Cardiac fibroblast (primary cell): ENCODE measurements at regions not wholly inside any gene's neighbourhood (a gene's known extent, or its start where the extent isn't known, plus 50 kb on each side); places are given as distances from the start of the nearest gene placed in this dataset.

Source experiments
- DNase-seq, 2 donors: peaks; one replicate each; pipeline versions ENCODE4 v3.0.0 to v3.0.0-alpha.2; 2010; ENCODE audit warnings: low read depth in 2 of 2
- H3K4me3 ChIP-seq, 2 donors: replicated peaks in 1 of 2; 1 replicate in 1 of 2; 2 replicates in 1 of 2; pipeline ENCODE4 v1.5.1; 2011; ENCODE audit warnings: low read depth in 2 of 2, low read length in 2 of 2, mild to moderate bottlenecking in 2 of 2, moderate library complexity in 1 of 2
- TF ChIP-seq, protein P1 (sequence below): IDR thresholded peaks from one replicate; pipeline ENCODE4 v1.5.1; 2011; ENCODE audit warnings: low read depth, mild to moderate bottlenecking, low read length, inconsistent platforms

DNA sequence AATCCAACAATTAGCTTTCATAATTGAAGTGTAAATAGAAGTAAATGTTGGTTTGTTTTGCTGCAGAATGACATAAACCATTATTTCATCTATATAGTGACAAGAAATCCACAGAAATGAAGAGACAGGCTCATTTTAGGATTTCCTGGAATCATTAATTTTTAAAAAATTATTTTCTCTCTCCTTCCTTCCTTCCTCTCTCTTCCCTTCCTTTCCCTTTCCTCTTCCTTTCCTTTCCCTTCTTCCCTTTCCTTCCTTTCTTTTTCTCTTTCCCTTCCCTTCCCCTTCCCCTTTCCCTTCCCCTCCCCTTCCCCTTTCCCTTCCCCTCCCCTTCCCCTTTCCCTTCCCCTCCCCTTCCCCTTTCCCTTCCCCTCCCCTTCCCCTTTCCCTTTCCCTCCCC lies 51.2 kb upstream of the KMT2C start:
- DNase-seq, result no peak
- H3K4me3 ChIP-seq, result no peak overlapping the region
- TF ChIP-seq, protein P1, sequence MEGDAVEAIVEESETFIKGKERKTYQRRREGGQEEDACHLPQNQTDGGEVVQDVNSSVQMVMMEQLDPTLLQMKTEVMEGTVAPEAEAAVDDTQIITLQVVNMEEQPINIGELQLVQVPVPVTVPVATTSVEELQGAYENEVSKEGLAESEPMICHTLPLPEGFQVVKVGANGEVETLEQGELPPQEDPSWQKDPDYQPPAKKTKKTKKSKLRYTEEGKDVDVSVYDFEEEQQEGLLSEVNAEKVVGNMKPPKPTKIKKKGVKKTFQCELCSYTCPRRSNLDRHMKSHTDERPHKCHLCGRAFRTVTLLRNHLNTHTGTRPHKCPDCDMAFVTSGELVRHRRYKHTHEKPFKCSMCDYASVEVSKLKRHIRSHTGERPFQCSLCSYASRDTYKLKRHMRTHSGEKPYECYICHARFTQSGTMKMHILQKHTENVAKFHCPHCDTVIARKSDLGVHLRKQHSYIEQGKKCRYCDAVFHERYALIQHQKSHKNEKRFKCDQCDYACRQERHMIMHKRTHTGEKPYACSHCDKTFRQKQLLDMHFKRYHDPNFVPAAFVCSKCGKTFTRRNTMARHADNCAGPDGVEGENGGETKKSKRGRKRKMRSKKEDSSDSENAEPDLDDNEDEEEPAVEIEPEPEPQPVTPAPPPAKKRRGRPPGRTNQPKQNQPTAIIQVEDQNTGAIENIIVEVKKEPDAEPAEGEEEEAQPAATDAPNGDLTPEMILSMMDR, result no peak

DNA sequence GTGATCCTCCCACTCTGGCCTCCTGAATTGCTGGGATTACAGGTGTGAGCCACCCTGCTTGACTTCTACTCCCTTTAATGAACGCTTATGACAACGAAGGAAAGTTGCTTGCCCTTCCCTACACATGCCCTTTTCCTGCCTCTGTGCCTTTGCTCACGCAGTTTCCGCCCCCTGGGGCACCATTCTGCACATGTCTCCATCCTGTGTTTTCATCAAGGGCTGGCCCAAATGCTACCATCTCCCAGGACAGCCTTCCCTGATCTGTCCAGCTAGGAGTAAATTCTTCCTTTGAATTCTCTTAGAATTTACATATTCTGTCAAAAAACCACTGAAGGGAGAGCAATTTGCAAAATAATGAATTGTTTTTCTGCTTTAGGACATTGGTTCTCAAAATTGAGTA lies 50.0 kb upstream of the KMT2C start:
- TF ChIP-seq, protein P1, result no peak
- DNase-seq, result no peak

More for the DNA sequence above, 50.0 kb upstream of the KMT2C start:
- H3K4me3 ChIP-seq, result no peak overlapping the region
